Parathyroid adenoma (tissue), 2 donors: ENCODE measurements at regions not wholly inside any gene's neighbourhood (a gene's known extent, or its start where the extent isn't known, plus 50 kb on each side); places are given as distances from the start of the nearest gene placed in this dataset.

ENCODE experiments used
- H2AFZ ChIP-seq: fragments of 300-600 bp; sonication (generic); one replicate; pipeline ENCODE4 v1.7.0; 2017; ENCODE audit warnings: antibody characterized with exemption, mild to moderate bottlenecking
- H3K27ac ChIP-seq: fragments of 300-600 bp; sonication (generic); one replicate; pipeline ENCODE4 v1.7.0; 2017
- H3K27me3 ChIP-seq: fragments of 300-600 bp; sonication (generic); one replicate; pipeline ENCODE4 v1.7.0; 2017; ENCODE audit warnings: low read length; ENCODE audit not compliant: control insufficient read depth, insufficient read depth
- H3K36me3 ChIP-seq: fragments of 300-600 bp; sonication (generic); one replicate; pipeline ENCODE4 v1.7.0; 2017; ENCODE audit warnings: low read length; ENCODE audit not compliant: control insufficient read depth, insufficient read depth
- H3K4me1 ChIP-seq: fragments of 300-600 bp; sonication (generic); one replicate; pipeline ENCODE4 v1.7.0; 2017; ENCODE audit warnings: control low read depth
- H3K4me2 ChIP-seq: fragments of 300-600 bp; sonication (generic); one replicate; pipeline ENCODE4 v1.7.0; 2017; ENCODE audit warnings: low read length
- H3K4me3 ChIP-seq: fragments of 300-600 bp; sonication (generic); one replicate; pipeline ENCODE4 v1.7.0; 2017; ENCODE audit warnings: low read depth, low read length
- H3K79me2 ChIP-seq: fragments of 300-600 bp; sonication (generic); one replicate; pipeline ENCODE4 v1.7.0; 2017; ENCODE audit warnings: control low read depth
- H3K9ac ChIP-seq: fragments of 300-600 bp; sonication (generic); one replicate; pipeline ENCODE4 v1.7.0; 2017; ENCODE audit warnings: mild to moderate bottlenecking
- H3K9me3 ChIP-seq: fragments of 300-600 bp; sonication (generic); one replicate; pipeline ENCODE4 v1.7.0; 2017; ENCODE audit warnings: low read length; ENCODE audit not compliant: control insufficient read depth
- CTCF ChIP-seq: fragments of 300-600 bp; sonication (generic); IDR thresholded peaks from one replicate; pipeline ENCODE4 v1.7.0; 2017; ENCODE audit warnings: antibody characterized with exemption, mild to moderate bottlenecking
- donor health status: primary hyperparathyroidism.

- Histone ChIP-seq H3K9me3 (no peaks in the 10 kb centered on the region), H3K27ac (no peak overlapping the region), H3K4me2 (no peak overlapping the region), H2AFZ (no peak overlapping the region), H3K36me3 (no peaks in the 10 kb centered on the region), H3K4me1 (no peaks in the 10 kb centered on the region), H3K27me3 (no peaks in the 10 kb centered on the region), H3K4me3 (no peak overlapping the region), H3K9ac (no peak overlapping the region), H3K79me2 (no peaks in the 10 kb centered on the region)
- TF ChIP-seq CTCF, result no peak
Observed at GRCh38 chr21:35748678-35749314, 311.5 kb downstream of the SETD4 start.

GRCh38 chr21:35743571-35743970, 316.8 kb downstream of the SETD4 start:
- Histone ChIP-seq H3K79me2 (no peaks in the 10 kb centered on the region), H2AFZ (no peak overlapping the region), H3K27me3 (no peaks in the 10 kb centered on the region), H3K4me2 (no peak overlapping the region), H3K4me1 (no peaks in the 10 kb centered on the region), H3K4me3 (no peak overlapping the region), H3K27ac (no peak overlapping the region), H3K36me3 (no peaks in the 10 kb centered on the region), H3K9ac (no peak overlapping the region), H3K9me3 (no peaks in the 10 kb centered on the region)
- TF ChIP-seq CTCF, result no peak

GRCh38 chr21:35738347-35738961, 321.9 kb downstream of the SETD4 start:
- no peak overlapping the region for H2AFZ ChIP-seq
- H3K4me1 ChIP-seq, result no peaks in the 10 kb centered on the region
- no peaks in the 10 kb centered on the region for H3K9me3 ChIP-seq
- H3K4me2 ChIP-seq, result no peak overlapping the region
- H3K27ac ChIP-seq, result no peak overlapping the region
- no peaks in the 10 kb centered on the region for H3K79me2 ChIP-seq
- no peaks in the 10 kb centered on the region for H3K36me3 ChIP-seq
- H3K9ac ChIP-seq, result no peak overlapping the region
- H3K4me3 ChIP-seq, result no peak overlapping the region
- no peak for TF ChIP-seq CTCF
- no peaks in the 10 kb centered on the region for H3K27me3 ChIP-seq

GRCh38 chr21:35737899-35738346, 322.4 kb downstream of the SETD4 start:
- no peaks in the 10 kb centered on the region for H3K36me3 ChIP-seq
- H3K4me2 ChIP-seq, result no peak overlapping the region
- no peaks in the 10 kb centered on the region for H3K27me3 ChIP-seq
- H3K4me1 ChIP-seq, result no peaks in the 10 kb centered on the region
- H3K9me3 ChIP-seq, result no peaks in the 10 kb centered on the region
- no peak overlapping the region for H3K9ac ChIP-seq
- H3K27ac ChIP-seq, result no peak overlapping the region
- no peak for TF ChIP-seq CTCF
- H2AFZ ChIP-seq, result no peak overlapping the region
- H3K4me3 ChIP-seq, result no peak overlapping the region
- no peaks in the 10 kb centered on the region for H3K79me2 ChIP-seq

GRCh38 chr21:35737449-35737848, 322.9 kb downstream of the SETD4 start:
- Histone ChIP-seq H3K4me3 (no peak overlapping the region), H2AFZ (no peak overlapping the region), H3K79me2 (no peaks in the 10 kb centered on the region), H3K4me2 (no peak overlapping the region), H3K27me3 (no peaks in the 10 kb centered on the region), H3K27ac (no peak overlapping the region), H3K36me3 (no peaks in the 10 kb centered on the region), H3K9me3 (no peaks in the 10 kb centered on the region), H3K9ac (no peak overlapping the region), H3K4me1 (no peaks in the 10 kb centered on the region)
- TF ChIP-seq CTCF, result no peak
